HCT116 (cell line): ENCODE measurements at regions not wholly inside any gene's neighbourhood (a gene's known extent, or its start where the extent isn't known, plus 50 kb on each side); places are given as distances from the start of the nearest gene placed in this dataset.

Source experiments
- ATAC-seq: fragments of 200-7000 bp; cut with Tn5 transposase; 2 replicates; pipeline ENCODE4 v1.9.1; 2020; ENCODE audit warnings: mild to moderate bottlenecking, moderate library complexity
- BruUV-seq: library from RNA; stranded (reverse); fragments of 400-500 nt; replicated peaks from 2 replicates; lab custom pipeline; 2021; lab: Mats Ljungman, UMichigan
- CTCF ChIA-PET: fragments of 300-600 bp; sonication (Branson Sonifier 250); formaldehyde crosslinking; loops from one replicate; lab custom pipeline; 2021; ENCODE audit warnings: antibody characterized with exemption; lab: Charles Lee
- POLR2A ChIA-PET: fragments of 300-600, 350-600 bp; sonication (Branson Sonifier 250); formaldehyde crosslinking; loops from one replicate; lab custom pipeline; 2021; ENCODE audit warnings: antibody characterized with exemption; lab: Charles Lee
- RAD21 ChIA-PET, 2 experiments: fragments of 300-600 bp; sonication (Branson Sonifier 250); formaldehyde crosslinking; loops; one replicate each; lab custom pipeline; 2023; ENCODE audit warnings: low total read pairs in 2 of 2; ENCODE audit not compliant: uncharacterized antibody in 2 of 2, unreplicated experiment in 2 of 2, low non-redundant PET in 1 of 2; lab: Charles Lee
- DNase-seq: peaks from one replicate; pipeline ENCODE4 v3.0.0-alpha.2; 2010; ENCODE audit warnings: low read depth, low spot score
- H2AFZ ChIP-seq: fragments of 200-600 bp; shearing (Covaris generic), sonication (generic); 2 replicates; pipeline ENCODE4 v1.6.1; 2017; ENCODE audit warnings: low read depth, mixed run types, mixed read lengths, antibody characterized with exemption, low read length; ENCODE audit not compliant: poor library complexity, severe bottlenecking
- H3K27ac ChIP-seq: 2 replicates; pipeline ENCODE4 v1.5.1; 2012; ENCODE audit warnings: low read depth, low read length
- H3K27me3 ChIP-seq: fragments of 200-600 bp; sonication (generic); 2 replicates; pipeline ENCODE4 v1.6.1; 2016; ENCODE audit warnings: mixed run types, low read length, mixed read lengths; ENCODE audit not compliant: insufficient read depth
- H3K36me3 ChIP-seq, 2 experiments: fragments of 200-500 bp in 1 of 2; fragments of 200-600 bp in 1 of 2; sonication (Bioruptor generic) in 1 of 2; sonication (generic) in 1 of 2; 2 replicates each; pipeline versions ENCODE4 v1.5.1 to v1.6.1; 2014 to 2016; ENCODE audit warnings: low read length in 2 of 2, inconsistent platforms in 1 of 2, mixed read lengths in 1 of 2, mixed run types in 1 of 2; ENCODE audit not compliant: insufficient read depth in 2 of 2, control insufficient read depth in 1 of 2
- H3K4me1 ChIP-seq, 2 experiments: fragments of 200-600 bp in 1 of 2; sonication (generic) in 1 of 2; 2 replicates each; pipeline versions ENCODE4 v1.5.1 to v1.6.1; 2012 to 2017; ENCODE audit warnings: low read length in 2 of 2, inconsistent platforms in 1 of 2, mild to moderate bottlenecking in 1 of 2, mixed read lengths in 1 of 2, mixed run types in 1 of 2, moderate library complexity in 1 of 2; ENCODE audit not compliant: insufficient read depth in 2 of 2, control insufficient read depth in 1 of 2
- H3K4me2 ChIP-seq: fragments of 200-600 bp; sonication (generic); 2 replicates; pipeline ENCODE4 v1.6.1; 2017; ENCODE audit warnings: mixed run types, low read length, mixed read lengths
- H3K4me3 ChIP-seq, 2 experiments: fragments of 200-600 bp in 1 of 2; sonication (generic) in 1 of 2; replicated peaks in 1 of 2; 2 replicates each; pipeline ENCODE4 v1.5.1; 2011 to 2016; ENCODE audit warnings: low read length in 2 of 2, control low read depth in 1 of 2, low read depth in 1 of 2, mild to moderate bottlenecking in 1 of 2, mixed read lengths in 1 of 2, mixed run types in 1 of 2
- H3K79me2 ChIP-seq: fragments of 200-600 bp; sonication (generic); 2 replicates; pipeline ENCODE4 v1.6.1; 2017; ENCODE audit warnings: mild to moderate bottlenecking, mixed run types, low read length, moderate library complexity, mixed read lengths; ENCODE audit not compliant: insufficient read depth
- H3K9ac ChIP-seq: fragments of 200-600 bp; sonication (generic); 2 replicates; pipeline ENCODE4 v1.6.1; 2016; ENCODE audit warnings: low read length, mixed read lengths
- H3K9me2 ChIP-seq: fragments of 200-600 bp; sonication (generic), shearing (Covaris generic); 2 replicates; pipeline ENCODE4 v1.6.1; 2017; ENCODE audit warnings: mixed run types, mild to moderate bottlenecking, moderate library complexity; ENCODE audit not compliant: insufficient read depth
- H3K9me3 ChIP-seq, 2 experiments: fragments of 200-500 bp in 1 of 2; fragments of 200-600 bp in 1 of 2; sonication (Bioruptor generic) in 1 of 2; sonication (generic) in 1 of 2; 2 replicates each; pipeline ENCODE4 v1.6.1; 2014 to 2017; ENCODE audit warnings: low read length in 2 of 2, mixed read lengths in 2 of 2, inconsistent platforms in 1 of 2, low read depth in 1 of 2, mild to moderate bottlenecking in 1 of 2, mixed run types in 1 of 2, moderate library complexity in 1 of 2; ENCODE audit not compliant: control insufficient read depth in 1 of 2, insufficient read depth in 1 of 2
- H4K20me1 ChIP-seq: fragments of 200-600 bp; sonication (generic), shearing (Covaris generic); 2 replicates; pipeline ENCODE4 v1.6.1; 2017; ENCODE audit warnings: mixed run types, mild to moderate bottlenecking, moderate library complexity; ENCODE audit not compliant: insufficient read depth
- ATF3 ChIP-seq: IDR thresholded peaks from 2 replicates; pipeline ENCODE4 v1.6.1; 2012
- ELF1 ChIP-seq: IDR thresholded peaks from 2 replicates; pipeline ENCODE4 v1.6.1; 2012; ENCODE audit warnings: low read depth, borderline replicate concordance
- EZH2 ChIP-seq: fragments of 200-600 bp; sonication (generic); IDR thresholded peaks from 2 replicates; pipeline ENCODE4 v1.6.1; 2017; ENCODE audit warnings: antibody characterized with exemption, mixed run types
- JUND ChIP-seq: IDR thresholded peaks from 2 replicates; pipeline ENCODE4 v1.6.1; 2012
- POLR2AphosphoS5 ChIP-seq: IDR thresholded peaks from 2 replicates; pipeline ENCODE4 v1.6.1; 2011; ENCODE audit warnings: mild to moderate bottlenecking, low read depth, low read length, moderate library complexity
- RAD21 ChIP-seq: IDR thresholded peaks from 2 replicates; pipeline ENCODE4 v1.6.1; 2012; ENCODE audit warnings: low read depth, mild to moderate bottlenecking
- SP1 ChIP-seq: IDR thresholded peaks from 2 replicates; pipeline ENCODE4 v1.6.1; 2012; ENCODE audit warnings: low read depth
- SRF ChIP-seq: IDR thresholded peaks from 2 replicates; pipeline ENCODE4 v1.6.1; 2012; ENCODE audit warnings: low read depth
- TCF7L2 ChIP-seq: IDR thresholded peaks from 2 replicates; pipeline ENCODE4 v1.7.0; 2011; ENCODE audit warnings: borderline replicate concordance, inconsistent platforms; ENCODE audit not compliant: insufficient read depth, insufficient read length; ENCODE audit errors: extremely low read depth
- YY1 ChIP-seq: IDR thresholded peaks from 2 replicates; pipeline ENCODE4 v1.6.1; 2011; ENCODE audit warnings: low read length, low read depth, moderate library complexity, mild to moderate bottlenecking; ENCODE audit not compliant: insufficient replicate concordance; ENCODE audit errors: extremely low read depth
- ZBTB33 ChIP-seq: IDR thresholded peaks from 2 replicates; pipeline ENCODE4 v1.6.1; 2011; ENCODE audit warnings: mild to moderate bottlenecking, low read length, moderate library complexity; ENCODE audit not compliant: insufficient replicate concordance; ENCODE audit errors: extremely low read depth
- ZFX ChIP-seq: fragments of 450-650 bp; IDR thresholded peaks from 2 replicates; pipeline ENCODE4 v1.6.1; 2017
- ZNF274 ChIP-seq: fragments of 200-500 bp; sonication (Bioruptor generic); IDR thresholded peaks from 2 replicates; pipeline ENCODE4 v1.6.1; 2014; ENCODE audit warnings: mild to moderate bottlenecking, low read depth, low read length, inconsistent platforms
- intact Hi-C: fragments of 100-400 bp; cut with micrococcal nuclease; formaldehyde crosslinking; loops from 2 replicates; pipeline ENCODE4 v1.10.0; 2022
- TF ChIP-seq, protein P1 (sequence below): IDR thresholded peaks from 2 replicates; pipeline ENCODE4 v1.6.1; 2012; ENCODE audit warnings: low read depth

GRCh38 chr10:105473170-105473569, 832.1 kb downstream of the SORCS3 start:
- Histone ChIP-seq H3K9ac (no peak overlapping the region), H3K4me3 (no peak overlapping the region), H3K4me2 (no peak overlapping the region), H3K79me2 (no peaks in the 10 kb centered on the region), H3K27ac (no peak overlapping the region), H4K20me1 (no peaks in the 10 kb centered on the region), H3K36me3 (no peaks in the 10 kb centered on the region), H3K9me2 (no peaks in the 10 kb centered on the region), H3K27me3 (no peaks in the 10 kb centered on the region), H3K9me3 (peaks cover 17 to 22% of the 10 kb centered on the region in 2 experiments; a peak in 2 of 4 replicates), H3K4me1 (no peaks in the 10 kb centered on the region), H2AFZ (no peak overlapping the region)
- intact Hi-C loops, result no loop called here
- RAD21 ChIA-PET, result no interaction called here
- DNase-seq, result no peak
- BruUV-seq, result no TSS peak
- TF ChIP-seq ZFX, result no peak
- TF ChIP-seq TCF7L2, result no peak
- no peak for TF ChIP-seq POLR2AphosphoS5
- TF ChIP-seq, protein P1, sequence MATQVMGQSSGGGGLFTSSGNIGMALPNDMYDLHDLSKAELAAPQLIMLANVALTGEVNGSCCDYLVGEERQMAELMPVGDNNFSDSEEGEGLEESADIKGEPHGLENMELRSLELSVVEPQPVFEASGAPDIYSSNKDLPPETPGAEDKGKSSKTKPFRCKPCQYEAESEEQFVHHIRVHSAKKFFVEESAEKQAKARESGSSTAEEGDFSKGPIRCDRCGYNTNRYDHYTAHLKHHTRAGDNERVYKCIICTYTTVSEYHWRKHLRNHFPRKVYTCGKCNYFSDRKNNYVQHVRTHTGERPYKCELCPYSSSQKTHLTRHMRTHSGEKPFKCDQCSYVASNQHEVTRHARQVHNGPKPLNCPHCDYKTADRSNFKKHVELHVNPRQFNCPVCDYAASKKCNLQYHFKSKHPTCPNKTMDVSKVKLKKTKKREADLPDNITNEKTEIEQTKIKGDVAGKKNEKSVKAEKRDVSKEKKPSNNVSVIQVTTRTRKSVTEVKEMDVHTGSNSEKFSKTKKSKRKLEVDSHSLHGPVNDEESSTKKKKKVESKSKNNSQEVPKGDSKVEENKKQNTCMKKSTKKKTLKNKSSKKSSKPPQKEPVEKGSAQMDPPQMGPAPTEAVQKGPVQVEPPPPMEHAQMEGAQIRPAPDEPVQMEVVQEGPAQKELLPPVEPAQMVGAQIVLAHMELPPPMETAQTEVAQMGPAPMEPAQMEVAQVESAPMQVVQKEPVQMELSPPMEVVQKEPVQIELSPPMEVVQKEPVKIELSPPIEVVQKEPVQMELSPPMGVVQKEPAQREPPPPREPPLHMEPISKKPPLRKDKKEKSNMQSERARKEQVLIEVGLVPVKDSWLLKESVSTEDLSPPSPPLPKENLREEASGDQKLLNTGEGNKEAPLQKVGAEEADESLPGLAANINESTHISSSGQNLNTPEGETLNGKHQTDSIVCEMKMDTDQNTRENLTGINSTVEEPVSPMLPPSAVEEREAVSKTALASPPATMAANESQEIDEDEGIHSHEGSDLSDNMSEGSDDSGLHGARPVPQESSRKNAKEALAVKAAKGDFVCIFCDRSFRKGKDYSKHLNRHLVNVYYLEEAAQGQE, result no peak
- TF ChIP-seq ZNF274, result no peak
- no peak for TF ChIP-seq YY1
- TF ChIP-seq RAD21, result no peak
- TF ChIP-seq ELF1, result no peak
- no peak for TF ChIP-seq SRF
- TF ChIP-seq ZBTB33, result no peak
- TF ChIP-seq ATF3, result no peak
- TF ChIP-seq JUND, result no peak
- TF ChIP-seq SP1, result no peak
- TF ChIP-seq EZH2, result no peak
- POLR2A ChIA-PET, result no interaction called here
- CTCF ChIA-PET, result no interaction called here
- no peak for ATAC-seq
